HG03565 (cell line): ENCODE measurements at regions not wholly inside any gene's neighbourhood (a gene's known extent, or its start where the extent isn't known, plus 50 kb on each side); places are given as distances from the start of the nearest gene placed in this dataset.
"Not testable (repeated sequence)": the region's sequence is repeated elsewhere in the genome, so short reads cannot be mapped to it uniquely, and the experiment has no call there.

Experiments used
- ATAC-seq: cut with Tn5 transposase; IDR thresholded peaks from one replicate; pipeline ENCODE4 v1.9.1; 2021; ENCODE audit warnings: mild to moderate bottlenecking, moderate library complexity; ENCODE audit not compliant: unreplicated experiment

DNA sequence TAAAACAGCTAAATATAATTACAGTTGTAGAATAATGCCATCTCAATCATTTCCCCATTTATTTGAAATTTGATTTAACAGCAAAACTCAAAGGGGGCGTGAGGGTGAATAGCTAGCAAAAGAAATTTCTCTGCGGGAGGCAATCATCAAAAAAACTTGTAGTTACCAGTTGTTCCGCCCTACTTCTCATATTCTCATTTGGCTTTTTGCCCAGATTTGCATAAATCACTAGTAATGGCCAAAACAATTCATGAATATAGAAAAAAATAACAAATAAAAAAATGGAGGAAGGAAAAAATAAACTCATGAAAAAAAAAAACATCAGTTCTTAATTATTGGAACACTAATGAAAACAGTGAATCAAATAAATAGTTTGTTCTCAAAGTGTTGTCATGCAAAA, 722.6 kb upstream of the KIF2B start:
- no peak for ATAC-seq

DNA sequence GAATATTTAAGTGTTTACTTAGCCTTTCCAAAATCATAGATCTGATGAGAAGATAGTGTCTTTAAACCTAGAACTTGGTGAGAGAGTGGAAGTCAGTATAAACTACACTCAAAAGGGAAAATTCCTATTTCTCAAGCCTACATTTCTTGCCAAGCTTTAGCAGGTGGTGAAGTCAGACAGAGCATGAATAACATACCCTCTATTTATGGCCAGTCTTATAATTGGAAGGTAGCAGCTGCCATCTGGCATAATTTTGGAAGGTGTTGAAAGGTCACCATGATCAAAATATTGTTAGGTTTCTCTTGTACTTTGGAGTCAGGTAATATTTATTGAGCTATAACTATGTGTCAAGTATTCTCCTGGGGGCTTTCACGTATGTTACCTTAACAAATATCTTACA, 729.3 kb upstream of the KIF2B start:
- ATAC-seq = no peak

DNA sequence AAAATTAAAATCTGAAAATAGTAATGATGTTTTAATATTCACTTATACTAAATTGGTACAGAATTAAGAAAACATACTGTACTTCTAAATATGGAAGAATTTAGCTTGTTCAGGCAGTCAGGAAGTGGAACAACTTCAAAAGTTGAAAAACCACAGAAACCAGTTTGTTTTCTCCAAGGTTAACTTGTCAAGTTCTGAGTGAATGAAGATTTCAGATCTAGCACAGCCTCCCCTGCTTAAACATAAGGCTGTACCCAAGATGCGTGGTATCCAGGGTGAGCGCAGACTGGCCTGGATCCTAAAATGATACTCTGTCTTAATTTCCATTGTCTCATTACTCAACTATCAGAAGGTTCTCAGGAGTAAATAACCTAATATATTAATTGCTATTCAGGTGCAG, 730.7 kb upstream of the KIF2B start:
- no peak for ATAC-seq

GRCh38 chr17:53090770-53091169, 732.0 kb upstream of the KIF2B start:
- no peak for ATAC-seq

GRCh38 chr17:53088481-53088880, 734.2 kb upstream of the KIF2B start:
- ATAC-seq = no peak

DNA sequence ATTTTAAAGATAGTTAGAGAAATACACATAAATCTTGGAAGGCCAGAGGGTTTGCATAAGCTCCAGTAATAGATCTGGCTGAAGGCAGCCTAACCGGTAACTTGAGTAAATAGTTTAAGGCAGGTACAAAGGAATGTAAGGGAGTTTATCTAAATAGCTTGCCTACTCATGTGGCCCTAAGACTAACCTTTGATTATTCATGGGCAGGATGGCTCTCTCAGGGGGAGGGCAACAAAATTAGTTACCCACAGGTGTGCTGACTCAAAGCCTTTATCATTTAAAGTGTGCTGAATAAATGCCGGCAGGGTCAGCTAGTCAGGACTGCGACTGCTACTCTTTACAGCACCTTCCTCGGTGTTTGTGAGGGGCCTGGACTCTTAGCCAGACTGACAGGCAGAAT, 761.3 kb upstream of the KIF2B start:
- no peak for ATAC-seq

DNA sequence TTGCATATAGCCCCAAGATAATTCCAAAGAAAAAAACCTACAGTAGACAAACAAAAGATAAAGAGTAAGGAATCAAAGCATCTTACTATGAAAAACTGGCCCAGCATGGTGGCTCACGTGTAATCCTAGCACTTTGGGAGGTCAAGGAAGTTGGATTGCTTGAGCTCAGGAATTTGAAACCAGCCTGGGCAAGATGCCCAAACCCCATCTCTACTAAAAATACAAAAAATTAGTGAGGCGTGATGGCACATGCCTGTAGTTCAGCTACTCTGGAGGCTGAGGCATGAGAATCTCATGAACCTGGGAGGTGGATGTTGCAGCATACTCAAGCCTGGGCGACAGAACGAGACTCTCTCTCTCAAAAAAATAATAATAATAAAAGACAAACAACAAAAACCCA, 764.7 kb upstream of the KIF2B start:
- no peak for ATAC-seq

GRCh38 chr17:53046781-53047180, 775.9 kb upstream of the KIF2B start:
- no peak for ATAC-seq

- ATAC-seq = no peak
These were observed 782.7 kb upstream of the KIF2B start for GRCh38 chr17:53039981-53040380.

GRCh38 chr17:53033297-53033696, 789.4 kb upstream of the KIF2B start:
- ATAC-seq = no peak

- no peak for ATAC-seq
These were observed 789.9 kb upstream of the KIF2B start for GRCh38 chr17:53032861-53033271.

DNA sequence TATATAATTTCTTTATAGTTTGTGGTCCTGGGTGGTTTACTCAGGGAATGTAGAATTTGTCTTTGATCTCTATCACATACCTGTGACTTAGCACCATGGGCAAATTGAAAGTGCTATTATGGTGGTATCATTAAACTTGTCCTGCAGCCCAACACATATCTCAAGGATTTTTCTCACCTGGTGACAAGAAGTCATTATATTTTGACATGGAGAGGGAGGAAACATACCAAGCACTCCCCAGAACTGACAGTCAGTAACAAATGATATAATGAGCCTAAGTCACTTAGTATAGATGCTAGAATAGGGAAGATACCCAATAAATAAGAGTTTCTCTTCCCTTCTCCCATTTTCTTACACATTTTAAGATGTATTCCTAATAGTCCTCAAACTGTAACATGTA, 805.5 kb upstream of the KIF2B start:
- no peak for ATAC-seq

DNA sequence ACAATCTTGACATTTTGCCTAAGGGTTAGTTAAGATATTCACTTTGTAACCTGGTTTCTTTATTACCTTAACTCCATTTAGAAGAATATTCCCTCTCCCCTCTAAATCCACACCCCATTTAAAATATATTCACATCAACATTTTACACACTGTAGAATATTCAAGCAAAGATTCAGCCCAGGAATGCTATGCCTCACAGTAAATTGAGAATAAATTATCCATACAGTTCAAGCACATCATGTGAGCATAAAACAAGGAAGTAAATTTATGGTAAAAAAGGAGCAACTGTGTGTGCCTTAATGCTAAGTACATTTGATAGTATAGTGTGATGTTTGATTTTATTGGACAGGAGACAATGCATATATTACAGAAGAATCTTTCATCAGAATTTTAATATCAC, 806.6 kb upstream of the KIF2B start:
- ATAC-seq = no peak

DNA sequence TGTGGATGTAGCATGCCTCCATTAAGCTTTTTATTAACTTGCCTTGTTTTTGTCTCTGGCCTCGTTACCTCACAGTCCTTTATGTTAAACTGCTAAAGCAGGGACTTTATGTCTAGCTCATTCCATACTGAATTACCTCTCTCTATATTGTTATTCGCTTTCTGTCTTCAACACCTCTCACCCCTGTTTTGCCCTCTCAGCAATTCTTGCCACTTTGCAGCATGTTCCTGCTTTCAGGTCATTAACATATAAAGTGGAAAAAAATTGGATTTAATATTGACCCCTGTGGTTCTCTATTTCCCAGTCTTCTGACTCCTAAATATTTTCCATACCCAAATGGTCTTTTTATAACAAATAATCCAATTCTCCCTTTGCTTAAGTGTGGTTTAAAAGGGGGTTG, 810.4 kb upstream of the KIF2B start:
- ATAC-seq = no peak

DNA sequence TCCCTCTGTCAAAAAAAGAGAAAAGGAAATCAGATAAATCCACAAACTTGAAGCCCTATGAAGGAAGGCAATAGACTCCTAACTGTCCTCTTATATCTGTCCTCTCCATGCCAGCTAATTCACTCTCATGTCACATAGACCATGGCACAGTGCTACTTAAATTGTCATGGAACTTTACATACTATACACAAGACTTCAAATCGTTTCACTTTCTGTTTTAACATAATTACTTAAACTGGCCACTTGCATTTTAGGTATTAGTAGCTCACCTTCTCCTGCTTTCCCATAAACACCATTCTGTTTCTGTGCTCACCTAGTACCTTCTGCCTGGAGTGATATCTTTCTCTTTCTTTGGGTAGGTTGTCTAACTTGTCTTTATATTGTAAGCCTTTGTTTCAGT, 816.7 kb upstream of the KIF2B start:
- ATAC-seq = no peak

DNA sequence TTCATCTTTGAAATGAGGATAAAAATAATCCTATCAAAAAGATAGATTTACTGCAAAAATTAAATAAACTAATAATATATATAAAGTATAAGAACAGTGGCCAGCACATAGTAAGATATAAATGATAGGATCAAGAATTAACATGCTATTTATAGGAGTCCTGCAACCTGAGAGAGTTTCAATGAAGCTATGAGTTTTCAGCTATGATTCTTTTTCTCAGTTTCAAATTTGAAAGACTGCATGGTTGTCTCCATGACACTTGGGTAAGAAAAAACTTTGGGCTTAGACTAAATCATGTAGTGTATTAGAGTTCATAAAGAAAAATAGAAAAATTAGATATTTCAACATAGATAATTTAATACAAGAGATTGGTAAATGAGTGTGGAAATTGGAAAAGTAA, 817.8 kb upstream of the KIF2B start:
- no peak for ATAC-seq

DNA sequence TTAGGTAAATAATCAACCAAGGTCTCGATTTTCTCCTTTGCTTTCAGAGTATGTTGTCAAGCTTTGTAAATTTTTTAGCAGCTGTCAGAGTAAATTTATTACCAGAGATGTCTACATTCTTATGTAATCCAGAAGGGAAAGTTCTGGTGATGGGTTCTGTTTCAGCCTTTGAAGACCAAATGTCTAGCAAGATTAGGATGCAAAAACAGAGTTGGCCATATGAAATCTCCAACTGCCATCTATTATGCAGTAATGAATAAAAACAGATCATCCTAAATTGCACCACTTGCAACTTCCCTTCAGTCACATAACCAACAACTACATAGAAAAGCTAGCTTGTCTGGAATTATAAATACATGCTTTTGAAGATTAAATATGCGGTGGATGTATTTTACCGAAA, 826.8 kb upstream of the KIF2B start:
- ATAC-seq = no peak

GRCh38 chr17:52995147-52995546, 827.6 kb upstream of the KIF2B start:
- ATAC-seq = no peak

DNA sequence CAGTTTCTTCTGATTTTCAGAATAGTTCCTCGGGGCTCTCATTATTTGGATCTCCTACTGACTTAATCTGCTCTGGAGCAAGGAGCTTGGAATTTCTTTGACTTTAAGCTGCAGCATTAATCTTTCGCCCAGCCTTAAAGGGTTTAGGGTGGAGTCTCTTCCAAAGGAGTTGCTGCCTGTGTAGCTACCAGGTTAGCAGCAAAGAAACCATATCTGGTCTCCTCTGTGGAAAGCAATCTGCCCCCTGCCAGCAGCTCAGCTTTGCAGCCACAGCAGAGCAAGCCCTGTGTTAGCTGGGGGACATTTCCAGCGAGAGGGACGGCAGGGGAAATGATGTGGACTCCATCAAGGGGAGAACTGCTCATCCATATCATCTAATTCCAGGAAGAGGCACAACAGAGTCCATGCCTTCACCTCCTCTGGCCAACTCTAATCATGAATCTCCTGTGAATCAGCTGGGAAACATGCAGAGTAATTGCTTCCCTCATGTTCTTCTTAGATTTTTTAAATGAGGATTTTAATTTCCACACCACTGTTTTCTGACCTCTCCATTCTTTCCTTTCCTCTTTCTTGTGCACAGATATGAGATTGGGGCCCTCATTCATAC, 827.6 kb upstream of the CA10 start:
- ATAC-seq = no peak

DNA sequence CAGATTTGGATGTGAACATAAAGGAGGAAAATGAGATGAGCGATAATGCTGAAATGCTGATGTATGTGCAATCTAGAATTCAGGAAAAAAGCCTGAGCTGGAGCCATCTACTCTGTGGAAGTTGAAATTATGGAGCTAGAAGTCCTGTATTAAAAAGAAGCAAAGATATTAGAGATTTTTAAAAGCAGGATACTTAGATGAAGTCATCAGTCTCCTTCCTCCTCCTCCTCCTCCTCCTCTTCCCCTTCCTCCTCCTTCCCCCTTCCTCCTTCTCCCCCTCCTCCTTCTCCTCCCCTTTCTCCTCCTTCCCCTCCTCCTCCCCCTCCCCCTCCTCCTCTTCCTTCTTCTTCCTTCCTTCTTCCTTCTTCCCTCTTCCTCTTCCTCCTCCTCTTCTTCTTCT, 823.8 kb upstream of the CA10 start:
- no peak for ATAC-seq

DNA sequence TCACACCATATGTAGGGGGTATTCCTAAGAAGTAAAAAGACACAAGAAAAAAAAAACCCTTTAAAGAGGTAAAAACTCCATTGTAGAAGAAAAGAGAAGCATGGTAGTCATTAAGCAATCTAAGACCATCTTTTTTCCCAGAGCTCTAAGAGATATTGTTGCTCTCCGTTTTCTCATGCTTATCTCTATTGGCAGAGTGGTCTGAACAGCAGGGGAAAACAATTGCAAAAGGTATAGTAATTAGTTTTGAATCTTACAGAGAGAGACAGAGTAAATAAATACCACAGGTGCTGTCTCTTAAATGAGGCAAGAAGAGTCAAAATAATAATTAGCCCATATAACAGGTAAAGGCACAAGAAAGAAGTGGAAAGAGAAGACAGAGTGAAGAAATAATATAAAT, 821.4 kb upstream of the CA10 start:
- no peak for ATAC-seq

- no peak for ATAC-seq
These were observed 807.3 kb upstream of the CA10 start for GRCh38 chr17:52965856-52966255.

- ATAC-seq = not testable (repeated sequence)
These were observed 803.2 kb upstream of the CA10 start for GRCh38 chr17:52961751-52962150.

DNA sequence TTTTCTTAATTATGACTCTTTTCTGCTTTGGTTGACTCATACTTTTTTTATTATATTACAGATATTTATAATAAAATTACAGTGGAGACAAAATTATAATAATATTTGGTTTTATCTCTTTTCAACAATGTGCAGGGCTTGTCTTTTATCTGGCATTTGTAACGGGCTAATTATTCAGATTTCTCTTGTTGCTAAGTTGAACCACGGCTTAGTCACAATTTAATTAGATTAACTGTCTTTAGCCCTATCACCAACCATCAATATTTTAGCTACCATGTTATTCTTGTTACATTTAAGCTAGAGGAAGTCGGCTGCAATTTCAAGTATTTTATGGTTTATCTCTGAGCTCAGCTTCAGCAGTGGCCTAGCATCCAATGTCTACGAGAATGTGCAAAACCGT, 798.9 kb upstream of the CA10 start:
- ATAC-seq = no peak
